NCI-H2196 (cell line): ENCODE measurements at regions not wholly inside any gene's neighbourhood (a gene's known extent, or its start where the extent isn't known, plus 50 kb on each side); places are given as distances from the start of the nearest gene placed in this dataset.

ENCODE experiments used
- DNase-seq: peaks from one replicate; lab custom pipeline; 2025; ENCODE audit not compliant: unreplicated experiment; lab: John Stamatoyannopoulos, UW

- DNase-seq, result no peak
These were observed 568.3 kb upstream of the KIRREL3 start for GRCh38 chr11:127568891-127569290.

- DNase-seq, result no peak
These were observed 566.8 kb upstream of the KIRREL3 start for GRCh38 chr11:127567237-127567932.

GRCh38 chr11:127564810-127565209 is 564.2 kb upstream of the KIRREL3 start:
- DNase-seq, result no peak

- DNase-seq, result no peak
These were observed 559.4 kb upstream of the KIRREL3 start for GRCh38 chr11:127559978-127560377.

GRCh38 chr11:127552446-127552845 is 551.9 kb upstream of the KIRREL3 start:
- no peak for DNase-seq

GRCh38 chr11:127531167-127531566 is 530.6 kb upstream of the KIRREL3 start:
- no peak for DNase-seq

DNA sequence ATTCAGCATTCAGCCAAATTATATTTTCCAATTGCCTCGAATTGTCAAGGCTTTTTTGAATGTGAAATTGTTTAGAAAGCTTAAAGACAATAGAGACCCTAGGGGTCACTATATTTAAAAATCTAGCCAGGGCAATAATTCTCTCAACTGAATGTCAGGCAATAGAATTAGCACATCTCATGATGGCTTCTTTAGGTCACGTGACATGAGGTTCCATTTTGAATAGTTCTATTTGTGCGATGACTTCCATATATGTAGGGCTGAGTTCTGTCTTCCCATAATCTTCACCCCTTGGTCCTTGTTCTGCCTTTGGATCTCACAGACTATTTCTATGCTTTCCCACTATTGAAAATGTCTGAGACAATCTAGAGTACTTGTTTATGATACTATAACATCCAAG is 527.7 kb upstream of the KIRREL3 start:
- DNase-seq, result no peak

GRCh38 chr11:127524618-127525017 is 524.0 kb upstream of the KIRREL3 start:
- DNase-seq, result no peak

DNA sequence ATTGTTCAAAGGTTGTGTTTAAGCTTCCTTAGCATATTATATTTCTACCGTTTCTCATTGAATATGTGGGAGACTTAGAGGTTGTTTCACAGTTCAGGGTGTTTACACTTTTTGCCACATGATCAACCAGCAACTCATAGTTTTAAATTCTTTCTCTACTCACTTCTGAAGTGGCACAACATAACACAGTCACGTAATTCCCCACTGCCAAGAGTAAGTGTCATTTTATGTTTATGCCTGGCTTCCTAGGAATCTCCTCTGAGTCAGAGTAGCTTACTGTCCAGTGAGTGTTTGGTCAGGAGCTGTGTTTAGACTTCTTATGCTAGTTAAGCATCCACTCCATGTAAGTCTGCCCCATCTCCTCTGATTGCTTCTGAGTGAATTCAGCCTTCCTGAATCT is 520.8 kb upstream of the KIRREL3 start:
- no peak for DNase-seq

GRCh38 chr11:127507851-127508250 is 507.3 kb upstream of the KIRREL3 start:
- no peak for DNase-seq

DNA sequence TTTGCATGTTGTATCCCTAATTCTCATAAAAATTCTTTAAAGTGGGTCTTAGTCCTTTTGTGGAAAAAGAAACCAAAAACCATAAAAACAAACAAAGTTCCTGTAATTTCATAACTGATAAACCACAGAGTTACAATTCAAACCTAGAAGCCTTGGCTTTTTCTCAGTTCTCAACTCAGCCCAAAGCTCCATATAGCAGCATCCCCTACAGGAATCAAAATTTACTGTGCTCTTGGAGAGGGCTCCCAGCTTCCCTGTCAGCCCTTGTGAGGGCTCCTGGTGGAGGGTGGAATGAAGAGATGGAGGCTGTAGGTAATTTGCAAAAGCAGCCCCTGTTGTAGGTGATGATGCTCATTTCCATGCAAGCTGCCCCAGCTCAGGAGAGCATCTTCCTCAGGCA is 506.1 kb upstream of the KIRREL3 start:
- no peak for DNase-seq

GRCh38 chr11:127506126-127506525 is 505.6 kb upstream of the KIRREL3 start:
- DNase-seq, result no peak

- DNase-seq, result no peak
These were observed 495.6 kb upstream of the KIRREL3 start for GRCh38 chr11:127496165-127496564.

GRCh38 chr11:127493330-127494022 is 492.9 kb upstream of the KIRREL3 start:
- DNase-seq, result peak; percentile 16

- DNase-seq, result no peak
These were observed 491.5 kb upstream of the KIRREL3 start for GRCh38 chr11:127492029-127492428.

- no peak for DNase-seq
These were observed 491.0 kb upstream of the KIRREL3 start for GRCh38 chr11:127491589-127491988.

DNA sequence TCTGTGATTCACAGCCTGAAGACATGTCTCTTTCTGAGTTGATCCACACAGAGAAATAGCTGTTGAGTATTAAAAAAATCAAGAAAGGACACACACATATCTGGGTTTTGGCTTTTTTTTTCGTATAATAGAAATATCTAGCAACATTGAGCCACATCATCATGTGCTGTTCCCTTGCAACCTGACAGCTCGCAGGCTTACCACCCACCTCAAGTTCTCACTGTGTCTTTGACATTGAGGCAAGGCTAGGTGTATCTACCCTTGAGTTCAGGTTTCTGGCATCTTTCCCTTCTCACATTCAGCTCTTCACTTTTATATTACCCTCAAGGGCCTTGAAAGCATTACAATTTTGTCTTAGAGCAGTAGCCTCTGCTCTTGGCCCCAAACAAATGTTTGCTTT is 490.3 kb upstream of the KIRREL3 start:
- no peak for DNase-seq

- DNase-seq, result no peak
These were observed 485.0 kb upstream of the KIRREL3 start for GRCh38 chr11:127485541-127485940.

GRCh38 chr11:127481391-127481790 is 480.8 kb upstream of the KIRREL3 start:
- no peak for DNase-seq

DNA sequence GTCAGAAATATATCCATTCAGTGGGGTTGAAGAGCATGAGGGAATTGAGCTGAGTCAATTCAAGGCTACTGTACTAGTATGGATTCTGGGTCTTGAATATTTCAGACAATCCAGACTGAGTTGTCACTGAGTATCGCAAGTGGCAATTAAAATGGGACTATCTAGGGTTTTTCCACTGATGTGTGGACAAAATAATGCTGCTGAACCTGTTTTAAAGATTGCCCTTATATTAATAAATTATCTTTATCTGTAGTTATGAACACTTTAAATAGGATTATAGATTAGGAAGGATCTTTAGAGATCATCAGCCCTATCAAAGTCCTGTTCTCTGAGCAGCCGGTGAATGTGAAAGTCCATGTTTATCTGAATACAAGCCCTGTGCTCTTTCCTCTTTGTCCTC is 478.3 kb upstream of the KIRREL3 start:
- no peak for DNase-seq

GRCh38 chr11:127474766-127475165 is 474.2 kb upstream of the KIRREL3 start:
- DNase-seq, result no peak

GRCh38 chr11:127472505-127472904 is 471.9 kb upstream of the KIRREL3 start:
- no peak for DNase-seq

- no peak for DNase-seq
These were observed 471.1 kb upstream of the KIRREL3 start for GRCh38 chr11:127471662-127472061.
